ENCODE measurements at regions not wholly inside any gene's neighbourhood (a gene's known extent, or its start where the extent isn't known, plus 50 kb on each side); places are given as distances from the start of the nearest gene placed in this dataset.
"Not testable (repeated sequence)": the region's sequence is repeated elsewhere in the genome, so short reads cannot be mapped to it uniquely, and the experiment has no call there.

DNA sequence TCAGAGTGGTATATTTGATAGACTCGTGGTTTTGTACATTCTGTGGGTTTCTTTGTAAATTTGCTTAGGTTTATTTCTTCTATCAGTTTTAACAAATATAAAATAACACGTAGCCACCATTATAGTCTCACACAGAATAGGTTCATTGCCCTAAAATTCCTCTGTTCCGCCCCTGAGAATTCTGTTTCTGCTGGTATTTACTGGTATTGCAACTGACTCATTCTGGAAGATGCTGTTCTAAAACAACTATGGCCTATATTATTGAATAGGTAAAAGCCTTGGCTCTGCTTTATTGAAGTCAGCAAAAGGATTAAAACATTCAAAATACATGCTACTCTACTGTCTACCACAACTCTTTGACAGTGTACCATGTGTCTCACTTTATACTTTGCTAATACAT is 119.1 kb upstream of the CHORDC1 start:
- no peak for DNase-seq

DNA sequence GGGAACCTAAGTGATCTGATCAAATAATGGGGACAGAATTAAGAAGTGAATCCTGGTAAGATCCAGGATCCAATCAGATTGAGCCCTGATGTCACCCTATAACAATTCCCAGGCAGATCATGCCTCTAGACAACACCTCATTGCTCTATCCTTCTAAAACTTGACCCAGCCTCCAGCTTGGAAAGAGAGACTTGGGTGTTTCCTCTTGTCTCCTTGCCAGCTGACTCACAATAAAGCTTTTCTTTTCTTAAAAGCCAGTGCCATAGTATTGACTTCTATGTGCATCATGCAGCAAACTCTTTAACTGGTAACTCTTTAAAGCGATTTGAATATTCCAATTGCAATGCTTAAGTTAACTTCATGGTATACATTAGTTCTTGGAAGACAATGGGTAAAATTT is 109.6 kb upstream of the CHORDC1 start:
- no peak for DNase-seq

DNA sequence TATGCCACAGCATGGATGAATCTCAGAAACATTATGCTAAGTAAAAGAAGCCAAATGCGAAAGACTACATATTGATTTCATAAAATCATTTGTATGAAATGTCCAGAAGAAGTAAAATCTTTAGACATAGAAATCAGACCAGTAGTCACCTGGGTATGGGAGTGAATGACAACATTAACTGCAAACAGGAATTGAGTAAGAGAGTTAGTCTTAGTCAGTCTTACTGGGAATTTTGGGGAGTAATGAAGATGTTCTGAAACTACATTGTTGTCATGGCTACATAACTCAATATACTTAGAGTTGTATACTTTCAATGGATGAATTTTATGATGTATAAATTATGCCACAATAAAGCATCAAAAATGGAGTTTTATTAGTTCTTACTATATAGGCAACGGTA is 107.8 kb upstream of the CHORDC1 start:
- DNase-seq = no peak

DNA sequence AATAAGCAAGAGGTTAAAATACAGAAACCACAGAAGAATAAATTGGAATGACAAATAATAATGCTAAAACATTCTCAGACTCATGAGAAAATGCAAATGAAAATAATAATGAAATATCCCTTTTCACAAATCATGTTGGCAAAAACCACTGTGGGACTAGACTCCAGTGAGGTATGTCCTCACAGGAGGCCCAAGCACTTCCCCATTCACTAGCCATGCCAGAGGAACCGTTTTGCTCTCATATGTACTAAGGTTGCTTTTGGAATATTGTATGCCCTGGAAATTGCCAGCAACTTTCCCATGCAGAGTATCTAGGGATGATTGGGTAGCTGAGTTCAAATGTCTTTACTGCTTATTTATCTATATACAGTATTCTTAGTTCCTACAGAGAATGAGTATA is 106.2 kb upstream of the CHORDC1 start:
- no peak for DNase-seq

DNA sequence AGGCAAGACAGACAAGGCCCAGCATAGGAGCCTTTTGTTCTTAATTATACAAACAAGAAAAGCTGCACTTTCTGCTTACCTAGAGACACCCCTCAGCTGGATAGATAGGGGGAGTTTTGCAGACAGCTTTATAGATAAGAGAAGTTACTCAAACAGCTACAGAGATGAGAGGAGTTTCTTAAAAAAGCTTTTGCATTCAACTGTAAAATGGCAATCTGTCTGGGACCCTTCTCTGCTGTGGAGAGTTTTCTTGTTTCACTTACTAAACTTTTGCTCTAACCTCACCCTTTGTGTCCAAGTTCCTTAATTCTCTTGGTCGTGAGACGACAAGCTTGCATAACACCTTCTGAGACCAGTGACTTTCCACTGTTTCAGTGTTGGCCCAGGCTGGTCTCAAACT is 103.8 kb upstream of the CHORDC1 start:
- no peak for DNase-seq

DNA sequence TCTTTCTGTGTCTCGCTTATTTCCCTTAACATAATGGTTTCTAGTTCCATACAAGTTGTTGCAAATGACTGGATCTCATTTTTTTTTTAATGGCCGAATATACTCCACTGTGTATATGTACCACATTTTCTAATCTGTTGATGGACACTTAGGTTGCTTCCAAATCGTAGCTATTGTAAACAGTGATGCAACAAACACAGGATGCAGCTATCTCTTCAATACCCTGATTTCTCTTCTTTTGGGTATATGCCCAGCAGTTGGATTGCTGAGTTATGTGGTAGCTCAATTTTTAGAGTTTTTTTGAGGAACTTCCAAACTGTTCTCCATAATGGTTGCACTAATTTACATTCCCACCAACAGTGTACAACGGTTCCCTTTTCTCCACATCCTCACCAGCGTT is 100.4 kb upstream of the CHORDC1 start:
- no peak for DNase-seq

DNA sequence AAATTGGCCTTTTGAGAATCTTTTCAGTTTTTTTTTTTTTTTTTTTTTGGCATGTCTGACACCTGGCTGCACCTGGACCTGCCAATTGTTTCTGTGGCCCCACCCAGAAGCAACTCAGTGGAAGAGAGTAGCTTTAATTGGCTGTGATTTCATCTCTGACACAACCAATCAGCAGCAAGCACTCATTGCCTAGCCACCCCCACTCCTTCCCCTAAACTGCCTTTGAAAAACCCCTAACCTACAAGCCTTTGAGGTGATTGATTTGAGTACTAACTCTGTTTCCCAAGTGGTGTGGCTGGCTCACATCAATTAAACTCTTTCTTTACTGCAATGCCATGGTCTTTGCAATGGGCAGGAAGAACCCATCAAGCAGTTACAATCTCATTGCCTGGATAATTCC is 98.2 kb upstream of the CHORDC1 start:
- DNase-seq = no peak

DNA sequence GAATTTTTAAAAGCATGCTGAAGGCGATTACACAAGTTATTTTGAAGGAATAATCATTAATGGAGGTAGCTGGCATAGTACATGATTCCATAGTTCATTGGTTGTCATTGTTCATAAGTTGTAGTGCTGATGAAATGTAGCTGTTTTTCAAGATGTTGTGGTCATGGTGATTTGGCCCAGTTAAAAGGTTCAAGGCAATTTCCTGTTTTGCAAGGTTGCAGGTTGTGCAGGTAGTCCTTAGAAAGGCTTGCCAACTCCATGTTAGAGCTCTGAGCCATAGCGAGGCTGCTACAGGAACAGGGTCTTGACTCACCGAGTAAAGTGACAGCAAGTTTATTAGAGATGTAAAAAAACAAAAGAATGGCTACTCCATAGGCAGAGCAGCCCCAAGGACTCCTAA is 95.8 kb upstream of the CHORDC1 start:
- no peak for DNase-seq

DNA sequence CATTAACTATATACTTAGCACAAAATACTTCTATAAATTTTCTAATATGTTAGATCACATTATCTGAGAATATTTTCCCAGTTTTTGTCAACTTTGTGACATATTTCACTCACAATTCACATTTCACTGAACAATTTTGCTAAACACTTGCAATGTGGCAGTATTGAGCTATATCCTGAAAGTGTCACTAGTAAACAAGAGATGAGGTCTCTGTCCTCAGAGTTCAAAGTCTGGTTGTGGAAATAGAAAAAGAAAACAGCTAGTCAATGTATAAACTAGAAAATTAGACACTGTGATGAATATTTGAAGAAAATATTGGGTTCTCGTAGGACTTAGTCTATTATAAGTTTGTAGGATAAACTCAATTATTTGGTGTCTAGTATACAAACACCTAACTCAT is 87.4 kb upstream of the CHORDC1 start:
- no peak for DNase-seq

DNA sequence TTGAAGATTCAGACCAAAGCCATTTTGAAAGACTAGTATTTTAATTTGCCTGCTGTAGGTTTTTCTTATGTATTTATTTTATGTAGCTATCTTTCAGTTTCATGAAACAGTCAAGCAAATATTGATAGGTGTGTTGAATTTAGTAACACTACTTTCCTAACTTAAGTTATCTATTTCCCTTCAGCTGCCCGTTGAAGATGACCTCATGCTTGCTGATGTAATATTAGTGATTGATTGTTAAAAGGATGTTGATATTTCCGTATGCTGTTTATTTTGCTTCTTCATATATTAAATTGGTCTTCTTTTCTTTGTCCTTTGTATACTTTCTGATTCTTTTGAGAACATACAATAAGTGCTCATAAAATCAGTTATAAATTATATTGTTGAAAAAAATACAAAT is 86.8 kb upstream of the CHORDC1 start:
- no peak for DNase-seq

DNA sequence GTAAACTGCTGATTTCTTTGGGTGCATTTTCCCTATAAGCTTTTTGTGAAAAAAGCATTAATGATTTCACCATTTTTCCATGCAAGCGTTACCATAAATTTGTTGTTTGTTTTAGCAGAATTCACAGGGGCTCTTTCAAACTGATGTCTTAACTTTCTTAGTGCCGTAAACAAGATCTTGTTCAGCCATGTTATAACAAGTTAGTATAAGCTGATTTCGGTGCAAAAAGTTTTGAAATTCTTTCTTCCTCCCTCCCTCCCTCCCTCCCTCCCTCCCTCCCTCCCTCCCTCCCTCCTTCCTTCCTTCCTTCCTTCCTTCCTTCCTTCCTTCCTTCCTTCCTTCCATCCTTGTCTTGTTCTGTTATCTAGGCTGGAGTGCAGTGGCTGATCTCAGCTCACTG is 71.7 kb upstream of the CHORDC1 start:
- DNase-seq = no peak

DNA sequence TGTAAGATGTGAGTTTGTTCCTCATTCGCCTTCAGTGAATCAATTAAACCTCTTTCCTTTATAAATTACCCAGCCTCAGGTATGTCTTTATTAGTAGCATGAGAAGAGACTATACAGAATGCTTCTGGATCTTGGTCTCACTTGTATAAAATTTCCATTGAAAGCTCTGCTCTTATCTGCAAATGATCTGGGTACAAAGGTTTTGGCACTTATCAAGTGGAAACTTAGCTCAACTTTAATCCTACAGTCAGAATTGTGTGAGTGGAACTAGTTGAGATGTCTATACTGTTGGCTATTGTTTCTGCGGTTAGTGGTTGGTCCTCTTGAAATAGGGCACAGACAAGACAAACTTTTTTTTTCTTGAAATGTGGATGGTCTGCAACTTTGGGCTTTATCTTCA is 71.2 kb upstream of the CHORDC1 start:
- DNase-seq = no peak

DNA sequence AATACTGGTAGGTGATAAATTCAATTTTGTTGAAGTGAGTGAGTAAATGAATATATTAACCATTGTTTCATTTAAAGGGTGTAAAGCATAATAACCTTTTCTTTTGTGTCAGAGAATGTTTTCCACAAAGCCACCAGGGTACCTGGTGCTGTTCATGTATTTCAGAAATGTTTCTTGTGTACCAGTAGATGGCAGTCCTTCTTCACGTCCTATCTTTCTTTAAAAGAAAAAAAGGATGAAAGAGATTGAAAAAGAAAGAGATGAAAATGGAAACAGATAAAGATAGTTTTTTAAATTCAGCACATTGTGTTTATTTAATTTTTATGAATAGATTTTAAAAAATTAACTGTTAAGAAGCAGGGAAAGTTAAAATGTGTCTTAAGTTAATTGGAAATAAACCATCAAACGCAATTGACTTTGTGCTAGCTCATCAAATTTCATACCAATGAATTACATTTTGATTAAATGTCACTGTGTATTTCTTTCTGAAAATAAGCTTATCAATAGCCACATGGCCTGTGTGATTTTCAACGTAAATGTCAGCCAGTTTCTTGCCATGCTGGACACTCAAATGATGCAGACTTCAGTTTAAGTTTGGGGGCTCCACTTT is 65.5 kb upstream of the CHORDC1 start:
- peak; percentile 66 for DNase-seq

DNA sequence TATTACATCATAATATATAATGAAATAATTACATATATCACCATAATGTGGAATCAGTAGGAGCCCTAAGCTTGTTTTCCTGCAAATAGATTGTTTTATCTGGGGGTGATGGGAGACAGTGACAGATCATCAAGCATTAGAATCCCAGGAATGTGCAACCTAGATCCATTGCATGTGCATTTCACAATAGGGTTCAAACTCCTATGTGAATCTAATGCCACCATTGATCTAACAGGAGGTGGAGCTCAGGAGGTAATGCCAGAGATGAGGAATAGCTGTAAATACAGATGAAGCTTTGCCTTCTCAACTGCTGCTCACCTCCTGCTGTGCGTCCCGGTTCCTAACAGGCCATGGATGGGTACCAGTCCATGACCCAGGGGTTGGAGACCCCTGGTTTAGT is 63.8 kb upstream of the CHORDC1 start:
- DNase-seq = no peak

DNA sequence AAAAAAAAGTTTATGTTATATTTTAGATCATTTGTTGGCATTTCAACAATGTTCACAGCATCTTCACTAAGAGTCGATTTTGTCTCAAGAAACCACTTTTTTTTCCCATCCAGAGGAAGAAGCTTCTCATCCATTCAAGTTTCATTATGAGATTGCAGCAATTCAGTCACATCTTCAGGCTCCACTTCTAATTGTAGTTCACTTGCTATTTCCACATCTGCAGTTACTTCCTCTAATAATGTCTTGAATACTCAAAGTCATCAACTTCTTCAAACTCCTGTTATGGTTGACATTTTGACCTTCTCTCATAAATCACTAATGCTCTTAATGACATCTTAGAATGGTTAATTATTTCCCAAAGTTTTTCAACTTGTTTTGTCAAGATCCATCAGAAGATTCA is 61.3 kb upstream of the CHORDC1 start:
- DNase-seq = no peak

DNA sequence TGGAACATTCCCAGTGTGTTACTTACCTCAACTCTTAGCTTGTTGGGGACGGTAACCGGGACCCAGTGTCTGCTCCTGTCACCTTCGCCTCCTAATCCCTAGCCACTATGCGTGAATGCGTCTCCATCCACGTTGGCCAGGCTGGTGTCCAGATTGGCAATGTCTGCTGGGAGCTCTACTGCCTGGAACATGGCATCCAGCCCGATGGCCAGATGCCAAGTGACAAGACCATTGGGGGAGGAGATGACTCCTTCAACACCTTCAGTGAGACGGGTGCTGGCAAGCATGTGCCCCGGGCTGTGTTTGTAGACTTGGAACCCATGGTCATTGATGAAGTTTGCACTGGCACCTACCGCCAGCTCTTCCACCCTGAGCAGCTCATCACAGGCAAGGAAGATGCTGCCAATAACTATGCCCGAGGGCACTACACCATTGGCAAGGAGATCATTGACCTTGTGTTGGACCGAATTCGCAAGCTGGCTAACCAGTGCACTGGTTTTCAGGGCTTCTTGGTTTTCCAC is 59.8 kb upstream of the CHORDC1 start:
- DNase-seq = not testable (repeated sequence)

DNA sequence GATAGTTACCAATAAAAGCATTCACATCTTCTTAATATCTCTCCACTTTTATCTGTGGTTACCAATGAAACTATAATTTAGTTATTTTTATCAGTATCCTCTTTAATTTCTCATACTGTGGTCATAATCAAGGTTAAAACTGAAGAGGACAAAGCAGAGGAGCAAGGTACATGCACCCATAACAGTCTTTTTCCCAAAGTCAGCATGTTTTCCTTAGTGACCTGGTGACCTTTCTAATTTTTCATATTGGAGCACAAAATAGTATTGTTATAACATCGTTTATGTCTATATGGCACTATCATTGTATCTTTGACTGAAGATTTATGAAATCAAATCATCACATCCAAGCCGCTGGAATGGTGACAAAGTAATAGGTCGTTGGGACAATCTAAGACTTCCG is 51.5 kb upstream of the CHORDC1 start:
- DNase-seq = no peak
